Endothelial cell of umbilical vein (primary cell): ENCODE measurements at regions not wholly inside any gene's neighbourhood (a gene's known extent, or its start where the extent isn't known, plus 50 kb on each side); places are given as distances from the start of the nearest gene placed in this dataset.
"Not testable (repeated sequence)": the region's sequence is repeated elsewhere in the genome, so short reads cannot be mapped to it uniquely, and the experiment has no call there.

Experiments used
- BruUV-seq: library from RNA; stranded (reverse); fragments of 400-500 nt; replicated peaks from 2 replicates; lab custom pipeline; 2021; lab: Mats Ljungman, UMichigan
- CTCF ChIA-PET: fragments of 300-600, 350-600 bp; sonication (Branson Sonifier 250); formaldehyde crosslinking; loops from one replicate; lab custom pipeline; 2021; ENCODE audit warnings: antibody characterized with exemption, inconsistent platforms; lab: Charles Lee
- POLR2A ChIA-PET: fragments of 300-600, 350-600 bp; sonication (Branson Sonifier 250); formaldehyde crosslinking; loops from one replicate; lab custom pipeline; 2021; ENCODE audit warnings: antibody characterized with exemption, inconsistent platforms; lab: Charles Lee
- DNase-seq: peaks from one replicate; pipeline ENCODE4 v3.0.0-alpha.2; 2011; ENCODE audit warnings: low read depth, low spot score
- FAIRE-seq: peaks from 2 replicates; lab custom pipeline; 2011; peaks lifted over from hg19 to GRCh38; lab: Jason Lieb, UNC
- H2AFZ ChIP-seq: 2 replicates; pipeline ENCODE4 v1.6.0; 2012; ENCODE audit warnings: low read depth, low read length, control low read depth, inconsistent platforms
- H3K27ac ChIP-seq: 2 replicates; pipeline ENCODE4 v1.5.1; 2011; ENCODE audit warnings: low read depth, mild to moderate bottlenecking, control low read depth, low read length, moderate library complexity; ENCODE audit not compliant: insufficient read depth
- H3K27me3 ChIP-seq, 2 experiments: 2 replicates each; pipeline versions ENCODE4 v1.6.0 to v1.6.1; 2011; ENCODE audit warnings: low read length in 2 of 2, mixed read lengths in 1 of 2; ENCODE audit not compliant: control insufficient read depth in 2 of 2, insufficient read depth in 2 of 2
- H3K36me3 ChIP-seq, 2 experiments: 2 replicates in 1 of 2; 3 replicates in 1 of 2; pipeline ENCODE4 v1.5.1; 2011; ENCODE audit warnings: low read length in 2 of 2, mild to moderate bottlenecking in 1 of 2, moderate library complexity in 1 of 2; ENCODE audit not compliant: control insufficient read depth in 2 of 2, insufficient read depth in 2 of 2; ENCODE audit errors: extremely low read depth in 1 of 2
- H3K4me1 ChIP-seq: 3 replicates; pipeline ENCODE4 v1.5.1; 2011; ENCODE audit warnings: mild to moderate bottlenecking, low read length; ENCODE audit not compliant: control insufficient read depth, insufficient read depth; ENCODE audit errors: extremely low read depth
- H3K4me2 ChIP-seq: 2 replicates; pipeline ENCODE4 v1.6.1; 2011; ENCODE audit warnings: low read length, control low read depth, mixed read lengths; ENCODE audit not compliant: insufficient read depth
- H3K4me3 ChIP-seq, 3 experiments: fragments of 200-600 bp in 1 of 3; sonication (generic), shearing (Covaris generic) in 1 of 3; replicated peaks in 1 of 3; 2 replicates each; pipeline ENCODE4 v1.5.1; 2011 to 2016; ENCODE audit warnings: control low read depth in 3 of 3, low read length in 3 of 3, mild to moderate bottlenecking in 2 of 3, inconsistent platforms in 1 of 3, low read depth in 1 of 3, moderate library complexity in 1 of 3; ENCODE audit not compliant: insufficient read depth in 1 of 3
- H3K79me2 ChIP-seq: 2 replicates; pipeline ENCODE4 v1.6.0; 2012; ENCODE audit warnings: low read length, inconsistent platforms; ENCODE audit not compliant: control insufficient read depth, insufficient read depth
- H3K9ac ChIP-seq: replicated peaks from 2 replicates; pipeline ENCODE3; 2011; ENCODE audit warnings: low read length, control low read depth; ENCODE audit not compliant: insufficient read depth; ENCODE audit errors: extremely low read depth
- H3K9me1 ChIP-seq: replicated peaks from 3 replicates; pipeline ENCODE4 v1.6.0; 2011; ENCODE audit warnings: mild to moderate bottlenecking, low read length; ENCODE audit not compliant: control insufficient read depth, insufficient read depth; ENCODE audit errors: extremely low read depth
- H3K9me3 ChIP-seq: replicated peaks from 2 replicates; pipeline ENCODE4 v1.5.1; 2012; ENCODE audit warnings: low read length, inconsistent platforms; ENCODE audit not compliant: control insufficient read depth, insufficient read depth
- H4K20me1 ChIP-seq: replicated peaks from 2 replicates; pipeline ENCODE3; 2011; ENCODE audit warnings: mild to moderate bottlenecking, low read length; ENCODE audit not compliant: control insufficient read depth, insufficient read depth; ENCODE audit errors: extremely low read depth
- EZH2 ChIP-seq: IDR thresholded peaks from 2 replicates; pipeline ENCODE4 v1.6.1; 2012; ENCODE audit warnings: borderline replicate concordance, low read depth, mild to moderate bottlenecking, moderate library complexity, low read length, inconsistent platforms; ENCODE audit not compliant: severe bottlenecking
- FOS ChIP-seq: IDR thresholded peaks from 2 replicates; pipeline ENCODE4 v1.6.1; 2011; ENCODE audit warnings: mild to moderate bottlenecking, low read length, moderate library complexity, borderline replicate concordance; ENCODE audit not compliant: insufficient read depth
- JUN ChIP-seq: IDR thresholded peaks from 2 replicates; pipeline ENCODE4 v1.6.1; 2011; ENCODE audit warnings: borderline replicate concordance, low read depth; ENCODE audit not compliant: insufficient read length, insufficient read depth
- dilution Hi-C: fragments of 300-500 bp; cut with MboI; formaldehyde crosslinking; loops from one replicate; pipeline ENCODE4 v1.15.0; 2019; ENCODE audit warnings: low sequenced_read_pairs; ENCODE audit not compliant: extremely low pct_ligation_motif_present
- intact Hi-C: fragments of 100-400 bp; cut with micrococcal nuclease; formaldehyde crosslinking; loops from one replicate; pipeline ENCODE4 v1.10.0; 2022
- TF ChIP-seq, protein P1 (sequence below), 2 donors: IDR thresholded peaks; 1 replicate in 1 of 2; 2 replicates in 1 of 2; pipeline ENCODE4 v1.5.1; 2011; ENCODE audit warnings: low read length in 2 of 2, mild to moderate bottlenecking in 2 of 2, moderate library complexity in 2 of 2, control low read depth in 1 of 2, inconsistent platforms in 1 of 2, low read depth in 1 of 2; ENCODE audit not compliant: insufficient read depth in 1 of 2; ENCODE audit errors: extremely low read depth in 1 of 2

DNA sequence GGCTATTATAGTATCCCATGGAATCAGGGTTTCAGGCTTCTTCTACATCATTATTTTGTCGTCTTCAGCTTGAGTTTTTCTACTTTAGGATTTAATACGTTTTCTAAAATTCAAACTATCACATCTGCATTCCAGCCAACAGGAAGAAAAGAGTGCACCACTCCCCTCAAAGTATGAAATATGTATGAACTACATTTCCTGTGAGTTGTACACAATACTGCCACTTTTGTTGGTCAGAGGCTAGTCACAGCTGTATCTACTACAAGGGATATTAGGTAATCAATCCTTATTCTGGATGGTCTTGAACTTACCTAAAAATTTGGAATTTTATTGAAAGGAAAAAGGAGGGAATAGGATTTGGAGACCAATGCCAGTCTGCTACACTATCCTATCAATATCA lies 235.6 kb upstream of the TBX18 start:
- H3K36me3 ChIP-seq, result no peaks in the 10 kb centered on the region
- BruUV-seq, result no TSS peak

GRCh38 chr6:84998223-84998622 lies 233.8 kb upstream of the TBX18 start:
- Histone ChIP-seq H3K27me3 (peaks cover 0 to 3% of the 10 kb centered on the region in 2 experiments), H4K20me1 (no peaks in the 10 kb centered on the region), H3K9ac (no peak overlapping the region), H3K9me3 (no peaks in the 10 kb centered on the region), H3K9me1 (no peaks in the 10 kb centered on the region), H3K4me1 (no peaks in the 10 kb centered on the region), H3K27ac (no peak overlapping the region), H3K79me2 (no peaks in the 10 kb centered on the region), H3K36me3 (no peaks in the 10 kb centered on the region), H2AFZ (no peak overlapping the region), H3K4me3 (no peak overlapping the region), H3K4me2 (no peak overlapping the region)
- intact Hi-C loops (no loop called here), dilution Hi-C loops (no loop called here)
- FAIRE-seq (no peak), DNase-seq (no peak)
- BruUV-seq, result no TSS peak
- POLR2A ChIA-PET, result no interaction called here
- TF ChIP-seq EZH2 (no peak), FOS (no peak)
- TF ChIP-seq, protein P1, sequence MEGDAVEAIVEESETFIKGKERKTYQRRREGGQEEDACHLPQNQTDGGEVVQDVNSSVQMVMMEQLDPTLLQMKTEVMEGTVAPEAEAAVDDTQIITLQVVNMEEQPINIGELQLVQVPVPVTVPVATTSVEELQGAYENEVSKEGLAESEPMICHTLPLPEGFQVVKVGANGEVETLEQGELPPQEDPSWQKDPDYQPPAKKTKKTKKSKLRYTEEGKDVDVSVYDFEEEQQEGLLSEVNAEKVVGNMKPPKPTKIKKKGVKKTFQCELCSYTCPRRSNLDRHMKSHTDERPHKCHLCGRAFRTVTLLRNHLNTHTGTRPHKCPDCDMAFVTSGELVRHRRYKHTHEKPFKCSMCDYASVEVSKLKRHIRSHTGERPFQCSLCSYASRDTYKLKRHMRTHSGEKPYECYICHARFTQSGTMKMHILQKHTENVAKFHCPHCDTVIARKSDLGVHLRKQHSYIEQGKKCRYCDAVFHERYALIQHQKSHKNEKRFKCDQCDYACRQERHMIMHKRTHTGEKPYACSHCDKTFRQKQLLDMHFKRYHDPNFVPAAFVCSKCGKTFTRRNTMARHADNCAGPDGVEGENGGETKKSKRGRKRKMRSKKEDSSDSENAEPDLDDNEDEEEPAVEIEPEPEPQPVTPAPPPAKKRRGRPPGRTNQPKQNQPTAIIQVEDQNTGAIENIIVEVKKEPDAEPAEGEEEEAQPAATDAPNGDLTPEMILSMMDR (IDR thresholded peaks at IDR 0.05; ENCODE audit: extremely low read depth in 1 of 2, insufficient read depth in 1 of 2, low read depth in 1 of 2, low read length in 2 of 2), result no peak
- CTCF ChIA-PET, result interaction anchor here (2.3 kb wide), 1 partner anchor 17 kb away, joined by 10 read pairs; no protein-coding TSS in a partner anchor

More for the DNA sequence above, 235.6 kb upstream of the TBX18 start:
- dilution Hi-C loops, result no loop called here
- H3K4me2 ChIP-seq, result no peak overlapping the region
- intact Hi-C loops, result no loop called here
- FAIRE-seq (no peak), DNase-seq (peak; percentile 5)
- no peaks in the 10 kb centered on the region for H3K9me3 ChIP-seq
- no peak for TF ChIP-seq JUN
- peak; percentile 9 for TF ChIP-seq FOS
- TF ChIP-seq, protein P1 (IDR thresholded peaks at IDR 0.05; ENCODE audit: extremely low read depth in 1 of 2, insufficient read depth in 1 of 2, low read depth in 1 of 2, low read length in 2 of 2), result no peak
- H3K9ac ChIP-seq, result no peak overlapping the region
- no peak overlapping the region for H3K4me3 ChIP-seq
- H3K4me1 ChIP-seq, result no peaks in the 10 kb centered on the region
- no peaks in the 10 kb centered on the region for H3K79me2 ChIP-seq
- no peaks in the 10 kb centered on the region for H4K20me1 ChIP-seq
- ChIA-PET CTCF (interaction anchor here (1.5 to 2.3 kb wide), 2 partner anchors 15 to 572 kb away, joined by 4 to 10 read pairs; no protein-coding TSS in a partner anchor), POLR2A (no interaction called here)
- peaks cover 0 to 3% of the 10 kb centered on the region in 2 experiments for H3K27me3 ChIP-seq
- no peaks in the 10 kb centered on the region for H3K9me1 ChIP-seq
- no peak overlapping the region for H2AFZ ChIP-seq
- H3K27ac ChIP-seq, result no peak overlapping the region

GRCh38 chr6:84988766-84989165 lies 224.4 kb upstream of the TBX18 start:
- BruUV-seq, H3K4me1 ChIP-seq, H3K9me3 ChIP-seq, H3K36me3 ChIP-seq, H3K79me2 ChIP-seq, H2AFZ ChIP-seq, intact Hi-C loops, POLR2A ChIA-PET, H3K9me1 ChIP-seq, H3K27ac ChIP-seq, dilution Hi-C loops, H3K9ac ChIP-seq, H3K4me3 ChIP-seq, DNase-seq, FAIRE-seq, H3K27me3 ChIP-seq, H4K20me1 ChIP-seq, CTCF ChIA-PET, H3K4me2 ChIP-seq: not testable (repeated sequence)
